Immature natural killer cell (primary cell): ENCODE measurements at regions not wholly inside any gene's neighbourhood (a gene's known extent, or its start where the extent isn't known, plus 50 kb on each side); places are given as distances from the start of the nearest gene placed in this dataset.

ENCODE experiments used
- DNase-seq, 3 donors: peaks; one replicate each; pipeline ENCODE4 v3.0.0; 2022; ENCODE audit warnings: mixed read lengths in 1 of 3
- H3K27ac Mint-ChIP-seq, 6 donors: one replicate each; pipeline ENCODE4 v1.8.0; 2020; ENCODE audit warnings: mixed read lengths in 6 of 6, mild to moderate bottlenecking in 5 of 6, inconsistent platforms in 4 of 6, moderate library complexity in 3 of 6
- H3K27me3 Mint-ChIP-seq, 3 donors: one replicate each; pipeline ENCODE4 v1.8.0; 2020 to 2021; ENCODE audit warnings: low read depth in 3 of 3, mild to moderate bottlenecking in 3 of 3, mixed read lengths in 3 of 3, moderate library complexity in 3 of 3, inconsistent platforms in 1 of 3
- H3K36me3 Mint-ChIP-seq, 3 donors: one replicate each; pipeline ENCODE4 v1.8.0; 2020; ENCODE audit warnings: mixed read lengths in 3 of 3, inconsistent platforms in 2 of 3, mild to moderate bottlenecking in 2 of 3
- H3K4me1 Mint-ChIP-seq, 2 donors: one replicate each; pipeline ENCODE4 v1.8.0; 2020; ENCODE audit warnings: inconsistent platforms in 2 of 2, mild to moderate bottlenecking in 2 of 2, mixed read lengths in 2 of 2, moderate library complexity in 1 of 2
- H3K4me3 Mint-ChIP-seq, 5 donors: one replicate each; pipeline ENCODE4 v1.8.0; 2020; ENCODE audit warnings: mild to moderate bottlenecking in 5 of 5, mixed read lengths in 5 of 5, inconsistent platforms in 3 of 5, moderate library complexity in 3 of 5
- H3K9me3 Mint-ChIP-seq, 6 donors: one replicate each; pipeline ENCODE4 v1.8.0; 2020; ENCODE audit warnings: mild to moderate bottlenecking in 6 of 6, mixed read lengths in 6 of 6, inconsistent platforms in 4 of 6, moderate library complexity in 3 of 6

DNA sequence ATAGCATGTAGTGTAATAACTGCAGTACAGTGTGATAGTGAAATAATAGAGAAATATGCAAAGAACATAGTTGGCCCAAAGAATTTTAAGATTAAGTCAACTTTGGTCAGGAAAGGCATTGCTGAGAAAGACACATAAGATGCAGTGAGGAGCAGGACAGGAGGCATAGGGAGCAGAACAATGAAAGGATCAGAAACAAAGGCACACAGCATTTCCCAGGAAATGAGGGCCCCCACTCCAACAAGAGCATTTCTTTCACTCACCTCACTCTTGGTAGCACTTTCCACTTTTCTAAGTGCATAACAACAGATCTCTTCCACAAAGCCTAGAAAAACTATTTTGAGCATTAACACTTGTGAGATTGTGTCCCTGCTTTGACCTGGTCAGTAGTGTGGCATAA lies 238.4 kb upstream of the FAT3 start:
- H3K27me3 Mint-ChIP-seq, result no peaks in the 10 kb centered on the region
- H3K4me3 Mint-ChIP-seq, result no peak overlapping the region
- H3K36me3 Mint-ChIP-seq, result peaks cover 0 to 4% (median 0%) of the 10 kb centered on the region in 3 donors
- H3K4me1 Mint-ChIP-seq, result no peaks in the 10 kb centered on the region
- no peak for DNase-seq
- no peak overlapping the region for H3K27ac Mint-ChIP-seq
- peaks cover 12 to 66% (median 25%) of the 10 kb centered on the region in 6 donors for H3K9me3 Mint-ChIP-seq

DNA sequence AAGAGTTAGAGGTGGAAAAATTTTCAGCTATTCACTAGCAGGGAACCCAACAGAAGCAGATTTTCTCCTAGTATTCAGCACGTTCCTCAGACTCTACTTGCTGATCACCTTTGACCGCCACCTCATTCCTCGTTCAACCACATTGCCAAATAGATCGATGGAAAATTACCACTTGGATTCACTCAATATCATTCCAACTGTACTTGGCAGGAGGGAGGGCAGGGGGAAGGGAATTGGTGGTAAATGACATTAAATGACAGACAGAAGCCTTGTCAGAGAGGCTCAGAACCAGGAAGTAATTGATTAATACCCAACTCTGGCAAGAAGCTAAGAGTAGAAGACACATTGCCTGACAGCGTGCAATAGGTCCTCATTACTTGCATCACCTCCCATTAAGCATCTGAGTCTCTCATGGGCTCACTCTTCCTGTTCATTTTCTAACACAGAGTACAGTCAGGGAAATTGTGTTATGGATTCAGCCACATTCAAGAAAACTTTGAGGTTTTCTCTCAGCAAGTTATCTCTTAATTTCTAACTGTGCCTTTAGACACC lies 240.5 kb upstream of the FAT3 start:
- H3K4me3 Mint-ChIP-seq, result no peak overlapping the region
- H3K4me1 Mint-ChIP-seq, result no peaks in the 10 kb centered on the region
- H3K27ac Mint-ChIP-seq, result no peak overlapping the region
- no peaks in the 10 kb centered on the region for H3K27me3 Mint-ChIP-seq
- peaks cover 8 to 54% (median 22%) of the 10 kb centered on the region in 6 donors for H3K9me3 Mint-ChIP-seq
- H3K36me3 Mint-ChIP-seq, result peaks cover 0 to 4% (median 0%) of the 10 kb centered on the region in 3 donors
- no peak for DNase-seq

DNA sequence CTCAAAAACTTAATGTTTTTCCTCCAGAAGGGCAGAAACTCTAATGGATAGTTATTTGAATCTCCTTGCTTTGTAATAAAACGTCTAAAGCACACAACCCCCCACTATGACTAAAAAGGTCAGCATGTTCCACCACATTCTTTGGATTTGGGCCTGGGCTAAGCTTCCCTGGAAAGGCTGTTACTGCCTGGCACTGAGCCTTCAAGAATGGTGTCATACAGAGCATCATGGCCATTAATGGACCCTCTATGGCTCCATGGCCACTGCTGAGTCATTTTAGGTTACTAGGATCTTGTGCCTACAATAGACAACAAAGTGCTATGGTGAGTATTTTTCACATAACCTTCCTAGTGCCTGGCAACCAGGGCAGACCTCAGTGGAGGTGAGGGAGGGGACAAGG lies 242.6 kb upstream of the FAT3 start:
- Mint-ChIP-seq H3K36me3 (peaks cover 0 to 4% (median 0%) of the 10 kb centered on the region in 3 donors), H3K9me3 (peaks cover 8 to 48% (median 19%) of the 10 kb centered on the region in 6 donors), H3K27me3 (no peaks in the 10 kb centered on the region), H3K4me1 (no peaks in the 10 kb centered on the region), H3K27ac (no peak overlapping the region), H3K4me3 (no peak overlapping the region)
- DNase-seq, result no peak

DNA sequence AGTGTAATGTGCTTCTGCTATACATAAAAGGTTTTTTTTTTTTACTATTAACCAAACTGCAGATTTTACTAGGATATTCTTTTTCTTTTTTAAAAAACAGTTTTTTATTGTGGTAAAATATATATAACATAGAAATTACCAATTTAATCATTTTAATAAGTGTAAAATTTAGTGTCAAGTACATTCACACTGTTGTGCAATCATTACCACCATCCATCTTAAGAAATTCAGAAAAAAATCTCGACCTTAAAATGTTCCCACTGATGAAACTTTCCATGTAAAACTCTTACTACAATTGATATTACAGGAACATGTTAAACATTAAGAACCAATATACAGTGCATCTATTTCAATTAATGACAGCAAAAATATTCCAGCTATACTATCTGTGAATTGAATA lies 244.8 kb upstream of the FAT3 start:
- H3K4me1 Mint-ChIP-seq, result no peaks in the 10 kb centered on the region
- H3K4me3 Mint-ChIP-seq, result no peak overlapping the region
- H3K27ac Mint-ChIP-seq, result no peak overlapping the region
- no peak for DNase-seq
- peaks cover 7 to 41% (median 9%) of the 10 kb centered on the region in 6 donors for H3K9me3 Mint-ChIP-seq
- H3K36me3 Mint-ChIP-seq, result no peaks in the 10 kb centered on the region
- H3K27me3 Mint-ChIP-seq, result no peaks in the 10 kb centered on the region

DNA sequence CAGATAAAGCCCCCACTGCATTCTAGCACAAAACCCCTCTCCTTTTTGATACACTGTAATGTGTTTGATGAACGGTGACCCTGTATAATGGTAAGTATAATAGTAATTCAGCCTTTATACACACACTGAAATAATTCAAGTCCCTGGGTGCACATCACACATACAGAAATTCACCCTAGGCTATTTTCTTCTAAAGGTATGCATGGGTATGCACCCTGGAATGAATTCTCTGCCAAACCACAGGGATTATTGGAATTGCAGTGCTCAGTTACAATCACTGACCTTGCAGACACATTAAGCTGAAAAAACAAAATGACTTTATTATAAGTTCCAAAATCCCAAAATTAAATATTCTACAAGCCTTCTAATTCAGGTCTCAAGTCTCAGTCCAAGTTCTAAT lies 245.9 kb upstream of the FAT3 start:
- Mint-ChIP-seq H3K4me3 (no peak overlapping the region), H3K9me3 (peaks cover 7 to 34% (median 9%) of the 10 kb centered on the region in 6 donors), H3K36me3 (no peaks in the 10 kb centered on the region), H3K27me3 (no peaks in the 10 kb centered on the region), H3K27ac (no peak overlapping the region), H3K4me1 (no peaks in the 10 kb centered on the region)
- no peak for DNase-seq

DNA sequence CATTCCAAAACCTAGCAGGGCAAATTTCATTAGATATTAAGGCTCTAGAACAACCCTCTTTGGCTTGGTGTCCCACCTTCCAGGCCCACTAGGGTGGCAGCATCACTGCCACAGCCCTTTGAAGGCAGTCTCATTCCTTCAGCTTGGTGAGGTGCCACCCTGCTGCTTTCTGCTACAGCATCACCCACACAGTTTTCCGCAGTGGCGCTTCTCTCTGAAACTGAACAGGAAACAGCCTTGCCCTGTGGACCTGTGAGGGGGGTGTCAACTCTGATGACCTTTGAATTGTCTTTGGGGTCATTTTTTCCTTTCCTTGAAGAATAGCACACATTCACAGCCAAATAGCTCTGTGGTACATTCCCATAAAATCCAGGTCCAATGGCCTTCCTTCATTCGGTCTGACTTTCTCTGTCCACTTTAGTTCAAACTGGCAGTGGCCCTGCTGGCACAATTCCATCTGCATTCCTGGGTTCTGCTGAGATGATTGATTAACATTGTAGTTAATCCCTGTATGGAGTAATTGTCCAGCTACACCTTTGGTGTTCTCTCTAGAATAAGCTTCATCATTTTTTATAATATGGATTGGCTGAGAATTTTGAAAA lies 251.9 kb upstream of the FAT3 start:
- Mint-ChIP-seq H3K4me3 (no peak overlapping the region), H3K9me3 (peaks cover 4 to 31% (median 9%) of the 10 kb centered on the region in 6 donors), H3K27ac (no peak overlapping the region), H3K27me3 (no peaks in the 10 kb centered on the region), H3K36me3 (no peaks in the 10 kb centered on the region), H3K4me1 (no peaks in the 10 kb centered on the region)
- no peak for DNase-seq

DNA sequence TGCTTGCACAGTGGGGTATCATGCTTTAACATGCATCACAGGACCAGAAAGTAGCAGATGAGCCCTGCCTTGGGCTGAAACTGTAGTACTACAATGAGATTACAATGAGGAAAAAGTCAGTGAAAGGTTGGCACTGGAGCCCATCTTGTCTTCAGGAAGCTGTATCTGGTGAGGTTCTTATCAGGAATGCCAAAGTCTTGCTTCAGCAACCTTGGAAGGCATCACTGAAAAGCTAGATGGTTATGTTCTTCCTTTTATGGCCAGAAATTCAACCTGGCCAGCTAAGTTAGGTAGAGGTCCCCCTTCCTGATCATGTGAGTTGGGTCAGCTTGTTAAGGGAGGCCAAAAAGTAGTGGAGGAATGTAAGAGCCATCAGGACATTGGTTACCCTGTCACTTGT lies 254.0 kb upstream of the FAT3 start:
- H3K27me3 Mint-ChIP-seq, result no peaks in the 10 kb centered on the region
- H3K9me3 Mint-ChIP-seq, result peaks cover 4 to 31% (median 7%) of the 10 kb centered on the region in 6 donors
- no peak overlapping the region for H3K4me3 Mint-ChIP-seq
- H3K4me1 Mint-ChIP-seq, result no peaks in the 10 kb centered on the region
- no peak overlapping the region for H3K27ac Mint-ChIP-seq
- no peak for DNase-seq
- no peaks in the 10 kb centered on the region for H3K36me3 Mint-ChIP-seq

DNA sequence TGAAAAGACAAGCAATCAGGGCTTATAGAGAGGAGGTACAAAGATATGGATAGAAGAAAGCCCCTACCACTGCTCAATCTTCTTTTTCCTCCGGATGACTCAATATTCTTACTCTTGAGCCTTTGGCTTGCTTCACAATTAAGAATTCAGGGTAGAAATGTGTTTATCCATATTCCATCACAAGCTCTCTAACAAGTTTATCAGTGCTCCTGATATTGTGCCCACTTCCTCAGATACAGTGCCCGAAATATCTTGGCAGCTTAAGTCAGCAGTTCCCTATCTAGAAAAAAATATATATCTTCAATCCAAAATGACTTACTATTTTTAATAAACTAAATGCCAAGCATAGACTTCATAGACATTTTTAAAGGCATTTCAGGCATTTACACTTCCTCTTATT lies 255.1 kb upstream of the FAT3 start:
- H3K4me3 Mint-ChIP-seq, result no peak overlapping the region
- H3K36me3 Mint-ChIP-seq, result no peaks in the 10 kb centered on the region
- H3K9me3 Mint-ChIP-seq, result peaks cover 4 to 39% (median 11%) of the 10 kb centered on the region in 6 donors
- no peak for DNase-seq
- H3K4me1 Mint-ChIP-seq, result no peaks in the 10 kb centered on the region
- peaks cover 0 to 1% (median 0%) of the 10 kb centered on the region in 3 donors for H3K27me3 Mint-ChIP-seq
- H3K27ac Mint-ChIP-seq, result no peak overlapping the region

DNA sequence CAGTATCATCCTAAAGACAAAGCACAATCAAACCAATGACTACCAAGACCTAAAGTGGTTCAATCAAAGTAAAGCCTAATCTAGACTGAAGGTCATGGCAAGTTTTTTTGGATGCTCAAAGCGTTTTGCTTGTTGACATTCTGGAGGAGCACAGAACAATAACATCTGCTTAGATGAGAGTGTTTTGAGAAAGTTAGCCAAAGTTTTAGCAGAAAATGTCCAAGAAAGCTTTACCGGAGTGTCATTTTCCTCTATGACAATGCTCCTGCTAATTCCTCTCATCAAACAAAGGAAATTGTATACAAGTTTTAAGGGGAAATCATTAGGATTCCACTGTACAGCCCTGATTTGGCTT lies 256.9 kb upstream of the FAT3 start:
- H3K27ac Mint-ChIP-seq, result no peak overlapping the region
- H3K36me3 Mint-ChIP-seq, result no peaks in the 10 kb centered on the region
- H3K9me3 Mint-ChIP-seq, result peaks cover 4 to 46% (median 20%) of the 10 kb centered on the region in 6 donors
- no peak for DNase-seq
- no peak overlapping the region for H3K4me3 Mint-ChIP-seq
- H3K27me3 Mint-ChIP-seq, result peaks cover 0 to 1% (median 0%) of the 10 kb centered on the region in 3 donors
- H3K4me1 Mint-ChIP-seq, result no peaks in the 10 kb centered on the region

DNA sequence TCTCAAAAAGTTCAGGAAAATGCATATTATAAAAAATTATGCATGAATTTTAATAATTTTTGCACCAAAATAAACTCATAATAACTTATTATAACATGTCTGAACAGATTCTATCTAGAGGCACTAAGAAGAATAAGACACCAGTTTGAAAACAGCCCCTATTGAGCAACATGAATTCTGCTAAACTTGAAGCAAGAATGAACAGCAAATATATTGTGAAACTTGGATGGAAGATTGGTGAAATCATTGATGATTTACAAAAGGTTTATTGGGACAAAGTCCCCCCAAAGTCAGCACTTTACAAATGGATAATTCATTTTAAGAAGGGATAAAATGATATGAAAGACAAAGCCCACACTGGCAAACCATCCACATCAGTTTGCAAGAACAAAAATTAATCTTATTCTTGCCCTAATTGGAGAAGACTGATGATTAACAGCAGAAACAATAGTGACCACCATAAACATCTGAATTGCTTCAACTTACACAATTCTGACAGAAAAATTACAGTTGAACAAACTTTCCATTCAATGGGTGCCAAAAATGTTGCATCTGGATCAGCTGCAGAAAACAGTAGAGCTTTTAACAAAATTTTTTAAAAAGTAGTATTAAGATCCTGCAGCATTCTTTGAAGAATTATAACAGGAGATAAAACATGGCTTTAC lies 257.5 kb upstream of the FAT3 start:
- Mint-ChIP-seq H3K27me3 (peaks cover 0 to 1% (median 0%) of the 10 kb centered on the region in 3 donors), H3K4me3 (no peak overlapping the region), H3K9me3 (peaks cover 10 to 48% (median 23%) of the 10 kb centered on the region in 6 donors), H3K27ac (no peak overlapping the region), H3K4me1 (no peaks in the 10 kb centered on the region), H3K36me3 (no peaks in the 10 kb centered on the region)
- DNase-seq, result no peak

DNA sequence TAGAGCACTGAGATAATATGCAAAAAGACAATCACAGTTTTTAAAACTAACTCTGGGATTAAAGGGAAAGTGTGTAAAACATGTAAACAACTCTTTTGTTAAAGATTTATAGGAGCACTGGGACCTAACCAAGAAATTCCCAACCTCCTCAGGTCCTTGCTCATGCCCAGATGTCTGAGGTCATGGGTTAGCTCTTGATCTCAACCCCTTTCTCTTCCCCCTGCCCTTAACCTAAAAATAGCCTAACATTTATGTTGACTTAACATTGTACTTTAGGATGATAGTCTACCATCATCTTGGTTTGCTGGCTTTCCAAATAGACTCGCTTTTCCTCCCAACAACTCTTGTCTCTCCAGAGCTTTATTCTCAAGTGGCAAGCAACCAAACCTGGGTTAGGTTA lies 258.2 kb upstream of the FAT3 start:
- Mint-ChIP-seq H3K4me1 (no peaks in the 10 kb centered on the region), H3K9me3 (peaks cover 12 to 50% (median 24%) of the 10 kb centered on the region in 6 donors), H3K27me3 (peaks cover 0 to 1% (median 0%) of the 10 kb centered on the region in 3 donors), H3K36me3 (no peaks in the 10 kb centered on the region), H3K4me3 (no peak overlapping the region), H3K27ac (no peak overlapping the region)
- no peak for DNase-seq

DNA sequence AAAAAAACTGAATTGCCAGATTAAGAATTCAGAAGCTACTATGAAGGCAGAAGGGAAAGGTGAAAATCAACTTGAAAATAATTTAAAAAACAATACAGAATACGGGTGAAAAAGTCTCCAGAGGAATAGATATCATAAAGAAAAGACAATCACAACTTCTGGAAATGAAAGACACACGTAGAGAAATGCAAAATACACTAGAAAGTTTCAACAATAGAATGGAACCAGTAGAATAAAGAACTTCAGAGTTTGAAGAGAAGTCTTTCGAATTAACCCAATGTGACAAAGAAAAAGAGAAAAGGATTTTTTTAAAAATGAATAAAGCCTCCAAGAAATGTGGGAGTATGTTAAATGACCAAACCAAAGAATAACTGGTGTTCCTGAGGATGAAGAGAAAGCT lies 263.8 kb upstream of the FAT3 start:
- no peak overlapping the region for H3K27ac Mint-ChIP-seq
- peaks cover 21 to 70% (median 47%) of the 10 kb centered on the region in 6 donors for H3K9me3 Mint-ChIP-seq
- no peak for DNase-seq
- H3K4me3 Mint-ChIP-seq, result no peak overlapping the region
- peaks cover 0 to 2% (median 1%) of the 10 kb centered on the region in 3 donors for H3K27me3 Mint-ChIP-seq
- H3K4me1 Mint-ChIP-seq, result no peaks in the 10 kb centered on the region
- peaks cover 0 to 5% (median 2%) of the 10 kb centered on the region in 3 donors for H3K36me3 Mint-ChIP-seq

DNA sequence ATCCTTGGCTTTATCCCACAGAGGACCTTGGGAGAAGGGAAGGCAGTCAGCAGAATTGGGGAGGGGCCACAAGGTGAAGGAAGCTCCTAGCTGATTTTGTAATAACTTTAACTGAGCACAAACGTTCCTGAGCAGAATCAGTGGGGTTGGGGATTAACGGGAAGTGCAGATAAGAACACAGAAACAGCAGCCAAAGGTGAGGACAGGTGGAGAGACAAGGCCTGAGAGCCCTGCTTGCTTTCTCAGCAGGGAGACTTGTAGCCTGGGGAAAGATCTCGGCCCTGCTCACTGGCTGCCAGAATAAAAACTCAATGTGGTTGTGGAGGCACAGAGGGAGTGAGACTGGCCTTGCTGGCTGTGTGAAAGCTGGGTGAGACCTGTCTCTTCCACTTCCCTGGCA lies 265.2 kb upstream of the FAT3 start:
- Mint-ChIP-seq H3K4me3 (no peak overlapping the region), H3K4me1 (no peaks in the 10 kb centered on the region), H3K36me3 (peaks cover 0 to 5% (median 2%) of the 10 kb centered on the region in 3 donors), H3K27me3 (peaks cover 0 to 2% (median 0%) of the 10 kb centered on the region in 3 donors), H3K9me3 (peaks cover 21 to 61% (median 44%) of the 10 kb centered on the region in 6 donors), H3K27ac (no peak overlapping the region)
- DNase-seq, result no peak

DNA sequence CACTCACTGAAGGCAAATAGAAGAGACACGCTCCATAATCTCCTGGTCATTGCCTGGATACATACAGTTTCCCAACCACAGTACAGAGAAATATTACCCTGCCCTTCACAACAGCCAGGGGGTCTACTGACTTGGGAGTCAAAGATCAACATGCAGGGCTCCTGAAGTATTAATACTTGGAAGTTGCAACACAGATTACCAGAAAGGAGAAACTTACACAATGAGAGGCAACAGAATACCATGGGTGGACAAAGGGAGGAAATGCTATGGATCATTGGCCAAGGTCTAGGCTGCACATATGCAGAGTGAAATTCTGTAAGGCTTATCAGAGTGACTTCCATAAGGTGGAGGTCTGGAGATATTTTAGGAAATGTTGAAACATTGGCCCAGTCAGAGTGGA lies 267.9 kb upstream of the FAT3 start:
- Mint-ChIP-seq H3K27ac (no peak overlapping the region), H3K4me1 (no peaks in the 10 kb centered on the region), H3K36me3 (peaks cover 0 to 5% (median 2%) of the 10 kb centered on the region in 3 donors), H3K4me3 (no peak overlapping the region), H3K9me3 (peaks cover 15 to 50% (median 39%) of the 10 kb centered on the region in 6 donors), H3K27me3 (peaks cover 0 to 2% (median 0%) of the 10 kb centered on the region in 3 donors)
- no peak for DNase-seq
